ENCODE measurements at regions not wholly inside any gene's neighbourhood (a gene's known extent, or its start where the extent isn't known, plus 50 kb on each side); places are given as distances from the start of the nearest gene placed in this dataset.

- TF ChIP-seq RAD21 (IDR thresholded peaks at IDR 0.05; ENCODE audit: low read depth) (no peak), YY1 (IDR thresholded peaks at IDR 0.05; ENCODE audit: low read depth) (no peak), CREB1 (IDR thresholded peaks at IDR 0.05; ENCODE audit: low read depth) (no peak), TAF1 (IDR thresholded peaks at IDR 0.05; ENCODE audit: low read depth) (no peak), EP300 (IDR thresholded peaks at IDR 0.05; ENCODE audit: borderline replicate concordance) (no peak)
Measured at GRCh38 chr1:219417610-219418009, 195.3 kb downstream of the ZC3H11B start.
